ENCODE measurements at regions not wholly inside any gene's neighbourhood (a gene's known extent, or its start where the extent isn't known, plus 50 kb on each side); places are given as distances from the start of the nearest gene placed in this dataset.

DNA sequence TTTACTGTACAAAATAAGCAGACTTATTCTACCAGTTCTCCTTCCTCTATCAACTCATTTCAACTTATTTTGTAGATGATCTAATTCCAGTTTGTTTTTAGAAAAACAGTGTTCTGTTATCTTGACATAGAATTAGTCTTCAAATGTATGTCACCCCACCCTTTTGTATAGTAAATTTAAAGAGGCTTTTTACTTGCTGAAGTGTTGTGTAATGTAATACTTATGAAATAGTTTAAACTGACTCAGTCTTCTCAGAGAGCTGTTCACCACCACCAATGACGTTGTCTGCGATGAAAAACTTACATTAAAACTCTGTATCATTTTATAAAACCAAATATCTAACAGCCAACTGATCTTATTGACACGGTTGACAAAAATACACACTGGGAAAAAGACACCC, 82.9 kb downstream of the RAP2B start:
- H3K27me3 ChIP-seq (ENCODE audit: insufficient read depth, low read length) = no peaks in the 10 kb centered on the region
- H3K4me3 ChIP-seq (ENCODE audit: low read depth, low read length) = no peak overlapping the region
- no peaks in the 10 kb centered on the region for H3K36me3 ChIP-seq (ENCODE audit: control insufficient read depth in 1 of 2, insufficient read depth in 2 of 2, low read length in 2 of 2)
- H3K79me1 ChIP-seq (ENCODE audit: low read length) = no peaks in the 10 kb centered on the region
- no peak overlapping the region for H2AFZ ChIP-seq (ENCODE audit: insufficient read depth, low read length, poor library complexity)
- H3K9ac ChIP-seq (ENCODE audit: low read length) = no peak overlapping the region
- no peak overlapping the region for H2BK5ac ChIP-seq (ENCODE audit: low read depth, low read length, poor library complexity)
- H3K9me3 ChIP-seq (ENCODE audit: insufficient read depth, low read depth, low read length) = no peaks in the 10 kb centered on the region
- H3K18ac ChIP-seq (ENCODE audit: low read length) = no peak overlapping the region
- no peak overlapping the region for H4K12ac ChIP-seq (ENCODE audit: low read depth, low read length)
- H2BK120ac ChIP-seq (ENCODE audit: insufficient read depth, low read length, poor library complexity) = no peak overlapping the region
- H2BK12ac ChIP-seq (ENCODE audit: low read length) = no peak overlapping the region
- WGBS (ENCODE audit: extremely low coverage, insufficient coverage, insufficient read length) = no CpG with 5 or more reads among the region's 3 CpGs
- H3K14ac ChIP-seq (ENCODE audit: low read length) = no peak overlapping the region
- no peak overlapping the region for H3K27ac ChIP-seq (ENCODE audit: low read depth, low read length)
- DNase-seq = no peak
- no peak overlapping the region for H4K91ac ChIP-seq (ENCODE audit: low read depth, low read length)
- H3K23ac ChIP-seq (ENCODE audit: low read length) = no peak overlapping the region
- no peak overlapping the region for H3K4me2 ChIP-seq (ENCODE audit: low read length)
- H3K4me1 ChIP-seq (ENCODE audit: control insufficient read depth in 1 of 2, insufficient read depth in 2 of 2, low read length in 2 of 2) = no peaks in the 10 kb centered on the region
- no peak overlapping the region for H2AK5ac ChIP-seq (ENCODE audit: low read length)
- no peak overlapping the region for H4K8ac ChIP-seq (ENCODE audit: low read depth, low read length)
- no peak overlapping the region for H3K4ac ChIP-seq (ENCODE audit: low read depth, low read length)
- no peaks in the 10 kb centered on the region for H3K79me2 ChIP-seq (ENCODE audit: control insufficient read depth, insufficient read depth, low read length, poor library complexity)

DNA sequence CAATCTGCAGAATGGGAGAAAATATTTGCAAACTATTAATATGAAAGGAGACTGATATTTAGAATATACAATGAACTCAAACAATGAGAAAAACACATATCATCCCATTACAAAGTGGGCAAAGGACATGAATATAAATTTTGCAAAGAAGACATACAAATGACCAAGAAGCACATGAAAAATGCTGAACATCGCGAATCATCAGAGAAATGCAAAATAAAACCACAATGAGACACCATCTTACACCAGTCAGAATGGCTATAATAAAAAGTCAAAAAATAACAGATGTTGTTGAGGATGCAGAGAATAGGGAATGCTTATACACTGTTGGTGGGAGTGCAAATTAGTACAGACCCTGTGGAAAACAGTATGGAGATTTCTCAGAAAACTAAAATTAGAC, 83.6 kb downstream of the RAP2B start:
- Histone ChIP-seq H3K27ac (ENCODE audit: low read depth, low read length) (no peak overlapping the region), H2AK5ac (ENCODE audit: low read length) (no peak overlapping the region), H3K4ac (ENCODE audit: low read depth, low read length) (no peak overlapping the region), H3K4me1 (ENCODE audit: control insufficient read depth in 1 of 2, insufficient read depth in 2 of 2, low read length in 2 of 2) (no peaks in the 10 kb centered on the region), H3K14ac (ENCODE audit: low read length) (no peak overlapping the region), H4K12ac (ENCODE audit: low read depth, low read length) (no peak overlapping the region), H2BK5ac (ENCODE audit: low read depth, low read length, poor library complexity) (no peak overlapping the region), H3K79me1 (ENCODE audit: low read length) (no peaks in the 10 kb centered on the region), H3K18ac (ENCODE audit: low read length) (no peak overlapping the region), H3K4me3 (ENCODE audit: low read depth, low read length) (no peak overlapping the region), H3K36me3 (ENCODE audit: control insufficient read depth in 1 of 2, insufficient read depth in 2 of 2, low read length in 2 of 2) (no peaks in the 10 kb centered on the region), H4K91ac (ENCODE audit: low read depth, low read length) (no peak overlapping the region), H2BK120ac (ENCODE audit: insufficient read depth, low read length, poor library complexity) (no peak overlapping the region), H3K27me3 (ENCODE audit: insufficient read depth, low read length) (no peaks in the 10 kb centered on the region), H2AFZ (ENCODE audit: insufficient read depth, low read length, poor library complexity) (no peak overlapping the region), H3K9ac (ENCODE audit: low read length) (no peak overlapping the region), H3K9me3 (ENCODE audit: insufficient read depth, low read depth, low read length) (no peaks in the 10 kb centered on the region), H3K79me2 (ENCODE audit: control insufficient read depth, insufficient read depth, low read length, poor library complexity) (no peaks in the 10 kb centered on the region), H2BK12ac (ENCODE audit: low read length) (no peak overlapping the region), H3K4me2 (ENCODE audit: low read length) (no peak overlapping the region), H3K23ac (ENCODE audit: low read length) (no peak overlapping the region), H4K8ac (ENCODE audit: low read depth, low read length) (no peak overlapping the region)
- no peak for DNase-seq
- whole genome bisulfite sequencing (ENCODE audit: extremely low coverage, insufficient coverage, insufficient read length) = no CpG with 5 or more reads among the region's 2 CpGs

DNA sequence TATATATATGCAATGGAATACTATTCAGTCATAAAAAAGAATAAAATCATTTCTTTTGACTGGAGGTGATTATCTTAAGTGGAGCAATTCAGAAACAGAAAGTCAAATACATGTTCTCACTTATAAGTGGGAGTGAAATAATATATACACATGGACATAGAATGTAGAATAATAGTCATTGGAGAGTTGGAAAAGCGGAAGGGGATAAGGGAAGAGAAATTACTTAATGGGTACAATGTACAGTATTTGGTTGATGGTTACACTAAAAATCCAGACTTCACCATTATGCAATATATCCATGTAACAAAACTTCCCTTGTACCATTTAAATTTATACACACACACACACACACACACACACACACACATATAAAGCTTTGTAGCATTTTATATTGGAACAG, 84.3 kb downstream of the RAP2B start:
- Histone ChIP-seq H2BK12ac (ENCODE audit: low read length) (no peak overlapping the region), H3K4me3 (ENCODE audit: low read depth, low read length) (no peak overlapping the region), H4K8ac (ENCODE audit: low read depth, low read length) (no peak overlapping the region), H4K91ac (ENCODE audit: low read depth, low read length) (no peak overlapping the region), H3K18ac (ENCODE audit: low read length) (no peak overlapping the region), H3K9me3 (ENCODE audit: insufficient read depth, low read depth, low read length) (no peaks in the 10 kb centered on the region), H3K4me2 (ENCODE audit: low read length) (no peak overlapping the region), H3K36me3 (ENCODE audit: control insufficient read depth in 1 of 2, insufficient read depth in 2 of 2, low read length in 2 of 2) (no peaks in the 10 kb centered on the region), H3K9ac (ENCODE audit: low read length) (no peak overlapping the region), H2AK5ac (ENCODE audit: low read length) (no peak overlapping the region), H2BK5ac (ENCODE audit: low read depth, low read length, poor library complexity) (no peak overlapping the region), H3K23ac (ENCODE audit: low read length) (no peak overlapping the region), H3K27ac (ENCODE audit: low read depth, low read length) (no peak overlapping the region), H3K4me1 (ENCODE audit: control insufficient read depth in 1 of 2, insufficient read depth in 2 of 2, low read length in 2 of 2) (no peaks in the 10 kb centered on the region), H3K79me1 (ENCODE audit: low read length) (no peaks in the 10 kb centered on the region), H3K14ac (ENCODE audit: low read length) (no peak overlapping the region), H3K27me3 (ENCODE audit: insufficient read depth, low read length) (no peaks in the 10 kb centered on the region), H2BK120ac (ENCODE audit: insufficient read depth, low read length, poor library complexity) (no peak overlapping the region), H4K12ac (ENCODE audit: low read depth, low read length) (no peak overlapping the region), H2AFZ (ENCODE audit: insufficient read depth, low read length, poor library complexity) (no peak overlapping the region), H3K79me2 (ENCODE audit: control insufficient read depth, insufficient read depth, low read length, poor library complexity) (no peaks in the 10 kb centered on the region), H3K4ac (ENCODE audit: low read depth, low read length) (no peak overlapping the region)
- WGBS (ENCODE audit: extremely low coverage, insufficient coverage, insufficient read length) = no CpG with 5 or more reads among the region's 1 CpG
- no peak for DNase-seq

DNA sequence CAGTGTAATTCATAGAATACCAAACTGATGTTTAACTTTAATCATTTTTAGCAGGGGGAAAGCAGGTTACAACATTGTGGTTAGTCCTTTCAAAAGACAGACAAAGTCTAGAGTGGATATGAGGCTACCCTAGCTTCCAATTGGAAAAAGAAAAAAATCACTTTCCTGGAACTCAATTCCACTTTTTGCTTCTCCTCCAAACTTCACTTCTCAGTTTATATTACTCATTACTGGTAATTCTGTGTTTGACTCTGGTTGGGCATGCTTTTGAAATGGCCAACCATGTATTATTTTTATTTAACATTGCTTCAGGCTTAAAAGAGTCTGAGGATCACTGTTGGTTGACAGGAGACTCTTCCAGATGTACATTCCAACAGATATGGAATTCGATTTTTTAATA, 84.8 kb downstream of the RAP2B start:
- Histone ChIP-seq H3K4me3 (ENCODE audit: low read depth, low read length) (no peak overlapping the region), H3K79me1 (ENCODE audit: low read length) (no peaks in the 10 kb centered on the region), H3K36me3 (ENCODE audit: control insufficient read depth in 1 of 2, insufficient read depth in 2 of 2, low read length in 2 of 2) (no peaks in the 10 kb centered on the region), H3K27ac (ENCODE audit: low read depth, low read length) (no peak overlapping the region), H3K4me1 (ENCODE audit: control insufficient read depth in 1 of 2, insufficient read depth in 2 of 2, low read length in 2 of 2) (no peaks in the 10 kb centered on the region), H2AFZ (ENCODE audit: insufficient read depth, low read length, poor library complexity) (no peak overlapping the region), H4K8ac (ENCODE audit: low read depth, low read length) (no peak overlapping the region), H4K12ac (ENCODE audit: low read depth, low read length) (no peak overlapping the region), H3K9me3 (ENCODE audit: insufficient read depth, low read depth, low read length) (no peaks in the 10 kb centered on the region), H3K79me2 (ENCODE audit: control insufficient read depth, insufficient read depth, low read length, poor library complexity) (no peaks in the 10 kb centered on the region), H3K14ac (ENCODE audit: low read length) (no peak overlapping the region), H3K4me2 (ENCODE audit: low read length) (no peak overlapping the region), H3K27me3 (ENCODE audit: insufficient read depth, low read length) (no peaks in the 10 kb centered on the region), H2BK12ac (ENCODE audit: low read length) (no peak overlapping the region), H3K4ac (ENCODE audit: low read depth, low read length) (no peak overlapping the region), H3K9ac (ENCODE audit: low read length) (no peak overlapping the region), H3K18ac (ENCODE audit: low read length) (no peak overlapping the region), H3K23ac (ENCODE audit: low read length) (no peak overlapping the region), H4K91ac (ENCODE audit: low read depth, low read length) (no peak overlapping the region), H2BK120ac (ENCODE audit: insufficient read depth, low read length, poor library complexity) (no peak overlapping the region), H2BK5ac (ENCODE audit: low read depth, low read length, poor library complexity) (no peak overlapping the region), H2AK5ac (ENCODE audit: low read length) (no peak overlapping the region)
- no CpG with 5 or more reads among the region's 1 CpG for WGBS (ENCODE audit: extremely low coverage, insufficient coverage, insufficient read length)
- DNase-seq = peak in 1 of 2 donors; percentile 15

Data from trophoblast cell (in vitro differentiated cells and primary cell).